HEK293 (cell line): ENCODE measurements at regions not wholly inside any gene's neighbourhood (a gene's known extent, or its start where the extent isn't known, plus 50 kb on each side); places are given as distances from the start of the nearest gene placed in this dataset.

Source experiments
- CTCF ChIP-seq: fragments of 450-650 bp; formaldehyde crosslinking; IDR thresholded peaks from 2 replicates; pipeline ENCODE4 v1.5.1; 2016; ENCODE audit warnings: missing biosample characterization, missing genetic modification characterization
- KLF10 ChIP-seq: fragments of 450-650 bp; IDR thresholded peaks from 2 replicates; pipeline ENCODE4 v1.5.1; 2018; ENCODE audit warnings: missing biosample characterization, mild to moderate bottlenecking, missing genetic modification characterization
- ZBTB11 ChIP-seq: fragments of 450-650 bp; formaldehyde crosslinking; conservative IDR thresholded peaks from 2 replicates; pipeline ENCODE4 v1.5.1; 2016; ENCODE audit warnings: low read depth, missing biosample characterization, missing genetic modification characterization
- ZNF2 ChIP-seq: fragments of 450-650 bp; formaldehyde crosslinking; IDR thresholded peaks from 2 replicates; pipeline ENCODE4 v1.5.1; 2016; ENCODE audit warnings: missing biosample characterization, missing genetic modification characterization
- ZNF48 ChIP-seq: fragments of 450-650 bp; formaldehyde crosslinking; IDR thresholded peaks from 2 replicates; pipeline ENCODE4 v1.5.1; 2016; ENCODE audit warnings: missing biosample characterization, missing genetic modification characterization
- ZNF558 ChIP-seq: fragments of 450-650 bp; formaldehyde crosslinking; IDR thresholded peaks from 2 replicates; pipeline ENCODE4 v1.5.1; 2016; ENCODE audit warnings: missing biosample characterization, missing genetic modification characterization

- TF ChIP-seq ZNF558: no peak
- TF ChIP-seq ZBTB11 (tag by site-specific recombination): no peak
- no peak for TF ChIP-seq ZNF2
- no peak for TF ChIP-seq CTCF (tag by site-specific recombination)
- no peak for TF ChIP-seq KLF10 (tag by site-specific recombination)
- TF ChIP-seq ZNF48 (tag by site-specific recombination): no peak
Observed at GRCh38 chr3:177438596-177439220, 241.4 kb upstream of the TBL1XR1 start.
